Central memory CD4-positive, alpha-beta T cell (primary cell): ENCODE measurements at regions not wholly inside any gene's neighbourhood (a gene's known extent, or its start where the extent isn't known, plus 50 kb on each side); places are given as distances from the start of the nearest gene placed in this dataset.

ENCODE experiments used
- DNase-seq: peaks from one replicate; pipeline ENCODE4 v3.0.0; 2022

DNA sequence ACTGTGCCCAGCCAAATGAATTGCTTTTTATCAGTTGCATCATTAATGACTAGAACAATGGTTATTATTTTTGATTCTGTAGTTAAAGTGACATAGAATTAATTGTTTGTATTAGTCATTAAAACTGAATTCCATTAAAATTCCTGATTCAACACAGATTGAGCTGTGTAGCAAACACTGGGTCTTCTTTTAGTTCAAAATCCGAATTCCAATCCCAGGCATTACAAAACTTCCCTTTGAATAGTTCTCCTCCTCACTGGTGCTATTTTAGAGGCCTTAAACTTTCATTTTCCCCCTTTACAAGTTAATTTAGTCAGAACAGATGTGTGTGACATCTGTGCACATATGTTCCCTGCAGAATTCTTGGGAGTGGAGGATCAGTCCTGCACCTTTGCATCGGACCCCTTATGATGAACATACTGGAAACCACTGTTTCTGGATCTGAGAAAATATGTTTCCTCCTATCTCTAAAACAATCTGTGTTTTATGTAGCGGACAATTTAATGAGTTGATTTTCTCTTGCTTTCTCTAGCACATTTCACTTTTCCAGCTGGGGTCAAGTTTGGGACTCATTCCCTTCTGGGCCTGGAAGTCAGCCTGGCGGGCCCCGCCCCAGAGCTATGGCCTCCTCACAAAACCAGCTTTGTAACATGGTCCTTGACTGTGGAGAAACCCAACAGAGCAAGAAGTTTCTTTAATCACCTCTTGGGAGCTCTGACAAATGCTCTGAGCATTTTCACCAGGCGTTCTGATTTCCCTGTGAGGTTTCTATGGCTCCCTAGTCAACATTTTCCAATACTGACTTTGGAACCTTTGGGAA, 87.9 kb upstream of the MAMDC2 start:
- DNase-seq, result no peak

DNA sequence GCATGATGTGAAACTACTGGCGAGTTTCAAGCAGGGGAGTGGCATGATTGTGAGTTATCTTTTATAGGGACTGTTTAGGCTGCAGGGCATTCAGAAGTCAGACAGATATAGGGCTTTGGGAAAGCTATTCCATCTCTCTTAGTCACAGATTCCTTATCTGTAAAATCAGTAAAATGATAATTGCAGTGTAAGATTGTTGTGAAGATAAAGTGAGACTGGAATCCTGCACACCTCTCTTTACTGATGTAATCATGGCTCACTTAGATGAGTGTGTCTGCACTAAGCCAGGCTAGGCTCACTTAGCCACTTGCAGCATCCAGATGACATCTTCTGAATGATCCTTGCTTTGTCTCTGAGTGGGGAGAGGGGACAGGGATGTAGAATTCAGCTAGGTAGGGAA, 81.8 kb upstream of the MAMDC2 start:
- DNase-seq, result no peak

DNA sequence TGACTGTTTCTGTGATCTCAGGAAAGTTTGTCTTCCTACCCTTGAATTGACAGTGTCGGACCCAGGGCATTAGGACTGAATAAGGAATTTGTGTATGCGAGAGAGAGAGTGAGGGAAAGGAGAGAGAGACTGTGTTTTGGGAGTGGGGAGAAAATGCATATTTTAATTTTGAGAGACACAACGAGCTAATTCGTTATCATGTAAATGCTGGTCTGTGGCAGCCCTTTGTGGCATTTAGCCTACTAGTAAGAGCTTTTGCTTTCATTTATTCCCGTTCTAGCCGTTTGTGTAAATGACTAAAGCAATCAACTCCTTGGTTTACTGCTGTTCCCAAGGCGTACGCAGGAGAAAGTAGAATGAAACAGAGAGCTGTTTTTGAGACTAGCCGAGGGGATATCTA, 79.8 kb upstream of the MAMDC2 start:
- DNase-seq, result no peak

DNA sequence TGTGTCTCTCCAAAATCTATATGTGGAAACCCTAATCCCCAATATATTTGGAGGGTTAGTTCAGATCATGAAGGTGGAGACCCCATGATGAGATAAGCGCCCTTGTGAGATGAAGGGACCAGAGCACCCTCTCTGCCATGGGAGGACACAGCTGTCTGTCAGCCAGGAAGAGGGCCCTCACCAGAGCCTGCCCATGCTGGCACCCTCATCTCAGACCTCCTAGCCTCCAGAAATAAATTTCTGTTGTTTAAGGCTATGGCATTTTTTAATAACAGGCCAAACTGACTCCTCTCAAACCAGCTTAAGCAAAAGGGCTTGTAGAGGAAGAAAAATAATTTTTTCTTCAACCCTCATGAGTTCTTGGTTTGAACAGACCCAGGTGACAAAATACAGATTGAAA, 79.2 kb upstream of the MAMDC2 start:
- DNase-seq, result no peak

DNA sequence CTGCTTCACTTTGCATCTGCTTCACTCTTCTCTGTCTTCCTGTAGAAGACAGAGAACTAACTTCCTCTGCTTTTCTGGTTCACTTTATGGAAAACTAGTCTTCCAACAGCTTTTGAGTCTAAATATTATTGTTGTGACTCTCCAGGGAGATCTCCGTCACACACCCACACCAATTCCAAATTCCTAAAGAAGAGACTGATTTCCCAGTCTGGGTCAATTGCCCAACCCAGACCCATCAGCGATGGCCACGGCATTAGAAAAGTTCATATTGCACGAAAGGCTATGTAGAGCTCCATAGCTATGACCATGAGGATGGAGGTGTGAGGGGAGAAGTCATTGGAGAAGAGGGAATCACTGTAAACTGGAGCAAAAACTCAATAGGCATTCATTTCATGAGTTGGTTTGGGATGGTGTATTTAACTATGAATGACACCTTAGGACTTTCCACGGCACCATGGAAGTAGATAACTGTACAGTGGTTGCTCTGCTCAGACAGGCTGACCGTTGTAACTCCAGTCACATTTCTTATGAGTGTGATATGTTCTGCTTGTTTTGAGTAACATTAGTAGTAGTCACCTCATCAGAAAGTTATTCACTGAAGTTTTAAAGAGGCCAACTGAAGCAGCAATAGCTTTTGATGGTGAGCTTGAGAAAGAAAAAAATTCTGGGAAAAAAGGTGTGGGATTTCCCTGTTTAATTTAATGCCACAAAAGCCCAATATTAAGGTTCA, 78.1 kb upstream of the MAMDC2 start:
- no peak for DNase-seq

DNA sequence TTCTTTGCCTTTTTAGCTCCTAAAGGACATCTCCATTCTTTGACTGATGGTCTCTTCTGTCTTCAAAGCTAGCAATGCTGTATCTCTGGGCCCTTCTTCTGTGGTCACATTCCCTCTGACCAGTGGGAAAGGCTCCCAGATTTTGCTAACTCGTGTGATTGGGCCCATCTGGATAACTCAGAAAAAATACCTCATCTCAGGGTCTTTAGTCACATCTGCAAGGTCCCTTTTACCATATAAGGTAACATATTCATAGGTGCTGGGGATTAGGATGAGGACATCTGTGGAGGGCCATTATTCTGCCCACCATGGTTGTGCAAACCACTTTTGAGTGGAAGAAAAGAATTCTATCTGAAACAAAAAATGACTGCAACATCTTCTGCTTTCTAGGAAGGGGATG, 76.3 kb upstream of the MAMDC2 start:
- DNase-seq, result no peak

DNA sequence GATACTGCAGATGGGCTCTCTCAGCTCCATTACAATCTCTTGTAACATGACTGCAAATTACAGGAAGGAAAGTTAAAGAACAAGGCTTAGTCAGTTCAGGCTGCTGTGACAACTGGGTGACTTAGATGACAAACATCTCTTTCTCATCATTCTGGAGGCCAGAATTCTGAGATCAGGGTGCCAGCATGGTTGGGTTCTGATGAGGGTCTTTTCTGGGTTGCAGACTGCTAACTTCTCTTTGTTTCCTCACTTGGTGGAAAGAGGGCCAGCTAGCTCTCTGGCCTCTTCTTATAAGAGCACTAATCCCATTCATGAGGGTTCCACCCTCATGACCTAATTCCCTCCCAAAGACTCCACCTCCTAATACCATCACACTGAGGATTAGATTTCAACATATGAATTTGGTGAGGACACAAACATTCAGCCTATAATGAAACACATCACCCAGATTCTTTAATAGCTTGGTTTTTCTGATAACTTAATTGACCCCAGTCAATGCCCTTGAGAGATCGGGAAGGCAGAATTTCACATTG, 73.6 kb upstream of the MAMDC2 start:
- DNase-seq, result no peak

DNA sequence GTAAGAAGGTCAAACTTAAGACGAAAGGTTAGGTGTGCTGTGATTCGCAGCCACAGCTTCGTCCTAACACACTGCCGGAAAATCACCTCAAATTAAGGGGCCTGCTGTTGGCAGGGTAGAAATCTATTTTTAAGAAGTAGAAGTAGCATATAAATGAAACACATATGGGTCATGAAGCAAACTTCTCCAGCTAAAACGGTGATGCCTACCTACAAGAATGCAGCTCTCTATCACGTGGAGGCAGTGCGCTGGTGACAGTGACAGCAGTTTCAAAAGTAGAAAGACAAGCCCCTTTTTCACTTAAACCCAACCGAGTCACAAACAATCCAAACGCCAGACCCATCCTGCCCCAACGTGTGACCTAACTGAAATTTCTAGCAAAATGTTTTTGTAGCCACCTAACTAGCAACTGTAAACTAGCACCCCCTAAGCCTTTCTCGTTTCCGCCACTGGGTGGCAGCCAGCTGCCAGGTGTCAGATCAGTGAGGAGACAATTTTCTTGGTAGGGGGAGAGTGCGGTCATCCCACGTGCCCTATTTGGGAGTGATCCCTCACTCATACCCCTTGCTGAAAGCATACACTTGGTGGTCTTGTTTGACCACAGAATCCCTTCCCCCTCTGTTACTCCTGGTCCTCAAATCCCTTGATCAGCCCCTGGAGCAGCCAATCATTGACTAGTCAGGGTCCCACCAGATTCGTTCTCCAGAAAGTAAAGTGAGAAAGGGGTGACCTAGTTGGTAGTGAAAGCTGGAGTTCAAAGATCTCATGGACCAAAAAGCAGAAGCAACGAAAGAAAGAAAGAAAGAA, 71.8 kb upstream of the MAMDC2 start:
- DNase-seq, result peak; percentile 8

DNA sequence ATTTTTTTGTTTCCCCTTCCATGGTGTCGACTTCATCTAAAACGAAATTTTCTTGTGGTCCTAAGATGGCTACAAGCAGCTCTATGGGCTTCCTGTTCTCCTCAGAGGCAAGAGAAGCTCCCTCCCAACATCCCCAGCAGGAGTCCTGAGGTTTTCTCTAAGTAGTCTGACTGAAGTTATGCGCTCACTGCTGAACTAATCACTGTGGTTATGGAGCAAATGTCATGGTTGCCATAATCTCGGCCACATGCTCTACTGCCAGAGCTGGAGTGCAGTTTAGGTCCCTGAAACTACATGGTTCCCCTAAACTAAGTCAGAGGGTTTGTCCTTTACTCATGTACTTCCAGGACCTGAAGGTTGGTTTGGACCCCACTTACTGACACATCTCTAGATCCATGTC, 68.0 kb upstream of the MAMDC2 start:
- no peak for DNase-seq

DNA sequence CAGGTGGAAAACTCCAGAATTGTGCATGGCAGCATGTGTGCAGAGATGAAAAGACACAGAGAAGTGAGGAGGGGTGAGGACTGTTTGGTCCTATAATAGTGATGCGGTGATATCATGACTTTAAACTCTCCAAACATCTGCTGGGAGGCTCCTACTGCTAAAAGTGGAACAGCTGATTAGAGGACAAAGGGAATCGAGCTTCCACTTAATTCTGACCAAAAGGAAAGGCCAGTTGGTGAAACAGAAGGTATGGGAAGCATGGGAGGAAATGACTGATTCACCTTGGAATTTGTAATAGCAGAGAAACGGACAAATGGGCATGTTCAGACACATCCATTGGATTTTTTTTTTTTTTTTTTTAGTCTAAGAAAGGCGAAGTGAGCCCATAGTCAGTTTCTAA, 67.5 kb upstream of the MAMDC2 start:
- DNase-seq, result no peak

DNA sequence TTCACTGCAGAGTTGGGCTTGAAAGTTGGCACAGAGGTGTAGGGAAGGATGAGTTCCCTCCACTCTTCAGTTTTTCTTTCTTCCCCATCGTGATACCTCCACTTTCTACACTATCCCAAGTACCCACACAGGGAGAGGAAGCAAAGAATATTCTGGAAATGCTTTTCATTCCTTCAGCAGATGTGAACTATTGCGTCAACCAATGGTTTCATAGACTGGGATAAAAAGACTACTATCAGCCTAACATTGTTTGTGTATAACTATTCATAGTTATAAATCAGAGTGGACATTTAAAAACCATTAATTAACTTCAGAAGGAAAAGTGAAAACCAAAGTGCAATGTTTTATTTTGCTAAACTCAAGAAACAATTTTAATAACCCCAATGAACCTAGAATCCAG, 63.6 kb upstream of the MAMDC2 start:
- DNase-seq, result no peak

DNA sequence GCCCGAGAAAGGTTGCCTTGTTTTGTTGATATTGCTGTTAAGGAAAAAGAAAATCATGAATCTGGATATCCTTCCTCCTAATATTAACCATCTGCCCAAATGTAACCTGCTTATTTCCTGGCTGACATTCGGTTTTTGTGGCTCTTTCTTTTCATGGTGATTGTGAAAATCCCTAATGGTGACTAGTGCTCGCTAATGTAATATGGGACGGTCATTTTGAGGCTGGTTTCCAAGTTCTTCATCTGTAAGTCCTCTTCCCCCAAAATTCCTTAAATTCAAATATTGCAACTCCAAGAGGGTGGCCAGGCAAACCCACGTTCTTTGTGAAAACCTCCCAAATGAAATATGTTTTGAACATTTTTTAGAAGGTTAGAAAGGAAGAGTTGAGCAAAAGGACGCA, 63.1 kb upstream of the MAMDC2 start:
- no peak for DNase-seq

DNA sequence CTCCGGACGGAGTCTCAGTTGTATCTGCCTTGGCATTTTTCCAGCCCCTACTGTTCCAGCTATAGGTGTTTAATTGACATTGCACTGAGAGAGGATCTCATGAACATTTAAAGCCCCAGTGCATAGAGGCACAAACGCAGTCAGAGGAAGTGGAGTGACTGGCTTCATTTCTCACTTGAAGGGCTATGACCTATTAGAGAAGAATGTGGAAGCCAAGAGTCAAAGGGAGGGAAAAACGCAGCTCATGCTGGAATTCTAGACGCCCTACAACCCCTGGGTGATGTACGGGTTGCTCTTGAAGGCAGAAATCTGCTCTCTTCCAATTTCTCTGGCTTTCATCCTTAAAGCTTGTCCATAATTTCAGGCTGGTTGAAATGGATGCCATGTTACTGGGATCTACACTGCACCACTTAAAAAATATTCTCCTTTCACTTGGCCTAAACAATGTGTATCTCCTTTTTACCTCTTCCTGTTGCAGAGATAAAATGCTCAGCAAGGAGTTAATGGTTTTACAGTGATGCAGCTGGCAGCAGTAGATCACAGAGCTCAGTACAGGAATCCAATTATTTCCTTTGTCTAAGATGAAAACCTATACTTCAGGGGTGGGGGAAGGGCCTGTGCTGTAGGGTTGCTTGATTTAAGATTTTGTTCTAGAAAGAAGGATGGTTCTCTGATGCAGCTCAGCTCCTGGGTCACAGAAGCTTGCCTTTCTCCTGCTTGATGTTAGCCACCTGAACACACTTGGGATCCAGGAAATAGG, 61.8 kb upstream of the MAMDC2 start:
- no peak for DNase-seq

DNA sequence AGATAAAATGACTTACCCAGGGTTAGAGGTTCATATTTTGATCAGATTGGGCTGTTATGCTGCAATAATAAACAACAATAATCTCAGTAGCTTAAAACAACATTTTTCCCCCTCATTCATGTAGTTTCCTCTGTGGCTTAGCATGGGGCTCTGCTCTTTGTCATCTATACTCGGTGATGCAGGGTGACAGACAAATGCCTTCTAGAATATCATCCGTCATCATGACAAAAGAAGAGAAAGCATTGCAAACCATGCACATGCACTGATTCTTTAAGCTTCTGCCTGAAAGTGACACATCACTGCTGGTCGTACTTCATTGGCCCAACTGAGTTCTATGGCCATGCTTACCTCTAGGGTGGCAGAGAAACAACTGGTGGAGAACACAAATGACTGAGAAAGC, 58.8 kb upstream of the MAMDC2 start:
- DNase-seq, result no peak

DNA sequence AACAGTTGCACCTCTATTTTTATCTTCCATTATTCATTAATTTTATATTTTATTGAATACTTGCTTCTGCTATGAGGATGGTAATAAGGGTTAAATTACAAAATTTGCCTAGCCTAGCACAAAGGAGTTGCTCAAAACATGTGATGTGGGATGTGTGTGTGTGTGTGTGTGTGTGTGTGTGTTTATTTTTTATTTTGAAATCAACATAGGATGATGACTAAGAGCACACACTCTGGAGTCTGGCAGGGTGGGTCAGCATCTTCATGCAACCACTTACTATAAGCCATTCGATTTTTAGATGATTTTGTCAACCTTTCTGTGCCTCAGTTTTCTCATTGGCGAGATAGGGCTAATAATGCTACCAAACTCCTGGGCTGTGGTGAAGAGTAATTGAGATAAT, 57.7 kb upstream of the MAMDC2 start:
- no peak for DNase-seq

DNA sequence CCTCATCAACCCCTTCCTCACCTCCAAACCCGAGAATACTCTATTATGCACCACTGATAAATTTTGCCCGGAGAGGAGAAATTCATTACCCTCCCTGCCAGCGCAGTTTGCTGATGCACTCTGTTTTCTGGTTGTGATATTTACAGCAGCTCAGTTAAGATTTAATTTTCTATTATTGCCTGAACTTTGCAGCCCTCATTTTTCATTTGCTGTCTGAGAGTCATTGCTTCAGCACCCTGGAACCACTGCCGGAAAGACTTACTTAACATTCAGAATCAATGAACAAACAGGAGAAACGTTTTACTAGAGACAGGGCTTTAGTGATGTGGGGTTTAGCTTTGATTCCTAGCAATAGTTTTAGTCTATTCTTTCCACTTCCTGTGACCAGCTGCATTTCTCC, 56.7 kb upstream of the MAMDC2 start:
- DNase-seq, result no peak

DNA sequence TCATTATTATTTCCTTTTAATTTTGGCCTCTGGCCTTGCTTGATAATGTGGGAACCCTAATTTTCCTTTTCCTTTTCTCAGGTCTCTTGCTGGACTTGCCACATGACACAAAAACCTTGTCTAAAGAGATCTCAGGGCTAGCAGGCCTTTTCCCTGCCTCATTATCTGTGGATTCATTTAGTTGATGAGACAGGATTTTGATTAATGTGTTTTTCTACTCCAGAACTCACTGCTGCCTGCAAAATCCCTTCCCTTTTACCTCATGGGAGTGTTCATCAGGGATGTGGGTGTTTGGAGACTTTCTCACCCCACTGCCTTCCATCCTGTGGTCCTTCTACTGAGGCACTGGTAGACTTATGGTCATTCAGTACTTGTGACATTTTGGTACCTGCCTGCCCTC, 56.2 kb upstream of the MAMDC2 start:
- no peak for DNase-seq

DNA sequence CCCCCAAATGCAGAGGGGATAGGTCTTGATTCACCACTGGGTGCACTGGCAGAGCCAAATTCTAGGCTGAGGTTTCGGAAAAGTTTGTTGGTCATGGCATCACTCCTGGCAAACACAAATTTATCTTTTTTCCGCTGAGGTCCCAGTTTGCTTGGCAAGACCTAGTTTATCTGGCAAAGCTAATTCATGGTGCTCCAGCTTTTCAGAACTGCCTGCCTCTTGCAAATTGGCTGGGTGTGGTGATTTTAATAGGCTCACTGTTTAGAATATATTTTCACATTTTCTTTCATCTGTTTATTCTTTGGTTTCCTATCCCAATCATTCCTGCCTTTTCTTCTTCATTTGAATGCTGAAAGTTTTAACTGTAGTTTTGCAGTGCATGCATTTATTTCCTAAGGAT, 50.5 kb upstream of the MAMDC2 start:
- no peak for DNase-seq
